ENCODE measurements at regions not wholly inside any gene's neighbourhood (a gene's known extent, or its start where the extent isn't known, plus 50 kb on each side); places are given as distances from the start of the nearest gene placed in this dataset.

- 27% methylated on average over 6 of the region's 6 CpGs for WGBS (ENCODE audit: low lambda C conversion rate)
- no peak overlapping the region for H2AFZ ChIP-seq (ENCODE audit: low read length)
- H3K9me3 ChIP-seq (ENCODE audit: low read length): no peaks in the 10 kb centered on the region
- H3K9ac ChIP-seq (ENCODE audit: insufficient read depth, low read depth, low read length): no peak overlapping the region
- H3K4me1 ChIP-seq (ENCODE audit: insufficient read depth, low read length): no peaks in the 10 kb centered on the region
- TF ChIP-seq FOXK1 (CRISPR knock-in tag; IDR thresholded peaks at IDR 0.05; ENCODE audit: borderline replicate concordance, low read depth): no peak
- no peak for TF ChIP-seq E2F5 (CRISPR knock-in tag; conservative IDR thresholded peaks at IDR 0.05)
- TF ChIP-seq ZNF800 (CRISPR knock-in tag; IDR thresholded peaks at IDR 0.05): no peak
- no peak for TF ChIP-seq EHMT2 (IDR thresholded peaks at IDR 0.05; ENCODE audit: borderline replicate concordance, low read depth, low read length)
- TF ChIP-seq SMARCE1 (IDR thresholded peaks at IDR 0.05; ENCODE audit: borderline replicate concordance): no peak
- no peak for TF ChIP-seq CHD2 (IDR thresholded peaks at IDR 0.05; ENCODE audit: low read depth, low read length)
- no peak for TF ChIP-seq ZNF446 (CRISPR knock-in tag; IDR thresholded peaks at IDR 0.05)
- TF ChIP-seq ZNF652 (CRISPR knock-in tag; IDR thresholded peaks at IDR 0.05; ENCODE audit: borderline replicate concordance, low read depth): no peak
- no peak for TF ChIP-seq POLR2A (IDR thresholded peaks at IDR 0.05; ENCODE audit: insufficient read depth in 1 of 2, low read depth in 2 of 2, low read length in 2 of 2)
- TF ChIP-seq MTF2 (CRISPR knock-in tag; IDR thresholded peaks at IDR 0.05; ENCODE audit: borderline replicate concordance): no peak
- no peak for TF ChIP-seq ZKSCAN1 (IDR thresholded peaks at IDR 0.05; ENCODE audit: low read length)
- TF ChIP-seq NCOR1 (IDR thresholded peaks at IDR 0.05; ENCODE audit: borderline replicate concordance, low read length): no peak
- TF ChIP-seq ASH2L (IDR thresholded peaks at IDR 0.05; ENCODE audit: insufficient read length, low read depth, low read length): no peak
- TF ChIP-seq THAP7 (CRISPR knock-in tag; IDR thresholded peaks at IDR 0.05): no peak
- no peak for TF ChIP-seq ZNF780A (CRISPR knock-in tag; IDR thresholded peaks at IDR 0.05)
- TF ChIP-seq WIZ (CRISPR knock-in tag; IDR thresholded peaks at IDR 0.05): no peak
- no peak for TF ChIP-seq ZNF432 (CRISPR knock-in tag; IDR thresholded peaks at IDR 0.05; ENCODE audit: borderline replicate concordance)
- intact Hi-C loops (cut with micrococcal nuclease; ENCODE audit: unreplicated experiment): no loop called here
- H3K4me3 ChIP-seq (replicated peaks in 1 of 3; ENCODE audit: insufficient read depth in 1 of 3, low read depth in 2 of 3, low read length in 3 of 3): no peak overlapping the region
- no peaks in the 10 kb centered on the region for H3K36me3 ChIP-seq (replicated peaks in 1 of 2; ENCODE audit: control insufficient read depth in 1 of 2, insufficient read depth in 2 of 2, low read length in 2 of 2)
- ATAC-seq: no peak
- ChIA-PET CTCF (ENCODE audit: low intra/inter-chr PET ratio, low total read pairs) (no interaction called here), POLR2A (no interaction called here)
- peaks cover 2 to 8% of the 10 kb centered on the region in 2 experiments; a peak in 3 of 5 replicates for H3K27me3 ChIP-seq (ENCODE audit: control insufficient read depth in 1 of 2, insufficient read depth in 2 of 2, low read length in 2 of 2)
- H3K4me2 ChIP-seq (ENCODE audit: low read depth, low read length): no peak overlapping the region
- H3K27ac ChIP-seq (ENCODE audit: extremely low read length, insufficient read depth, low read length): no peak overlapping the region
- no peaks in the 10 kb centered on the region for H3K79me2 ChIP-seq (ENCODE audit: insufficient read depth, low read length)
- in situ Hi-C loops (cut with HindIII; ENCODE audit: extremely low pct_ligation_motif_present, low pct_unique_long_range_greater_than_20kb): no loop called here
- DNase-seq (ENCODE audit: low spot score): no peak
- FAIRE-seq: no peak
- BruUV-seq (replicated peaks): no TSS peak
- no peaks in the 10 kb centered on the region for H4K20me1 ChIP-seq (ENCODE audit: insufficient read depth, low read length)
Measured at GRCh38 chr16:5642011-5642410, 544.4 kb upstream of the EEF2KMT start.

All from HepG2 (cell line).